Colonic mucosa (tissue), 4 donors: ENCODE measurements at regions not wholly inside any gene's neighbourhood (a gene's known extent, or its start where the extent isn't known, plus 50 kb on each side); places are given as distances from the start of the nearest gene placed in this dataset.

ENCODE experiments used
- DNase-seq: peaks from one replicate; pipeline ENCODE4 v3.0.0-alpha.2; 2020
- H3K27ac ChIP-seq: fragments of 200-600 bp; one replicate; pipeline ENCODE4 v1.8.0; 2021
- H3K27me3 ChIP-seq: fragments of 200-600 bp; one replicate; pipeline ENCODE4 v1.8.0; 2021
- H3K36me3 ChIP-seq: fragments of 200-600 bp; one replicate; pipeline ENCODE4 v1.8.0; 2021
- H3K4me1 ChIP-seq: fragments of 200-600 bp; one replicate; pipeline ENCODE4 v1.8.0; 2021; ENCODE audit warnings: mild to moderate bottlenecking
- H3K4me3 ChIP-seq: fragments of 200-600 bp; one replicate; pipeline ENCODE4 v1.8.0; 2021
- H3K9ac ChIP-seq, 2 donors: one replicate each; pipeline ENCODE4 v1.7.0; 2013; ENCODE audit warnings: control low read depth in 2 of 2, low read depth in 2 of 2, low read length in 2 of 2
- H3K9me3 ChIP-seq: fragments of 200-600 bp; one replicate; pipeline ENCODE4 v1.8.0; 2021
- CTCF ChIP-seq: fragments of 200-600 bp; IDR thresholded peaks from one replicate; pipeline ENCODE4 v1.8.0; 2022; ENCODE audit warnings: antibody characterized with exemption, mild to moderate bottlenecking
- intact Hi-C: fragments of 100-400 bp; cut with DNase I; formaldehyde crosslinking; loops from one replicate; pipeline ENCODE4 v1.14.1; 2022
- donor health status: healthy.
- donor health status: DM: no; HTN: no; CAD: no.
- donor health status: DM: no; HTN: no; CAD: no.

GRCh38 chr13:67964986-67965385, 734.9 kb upstream of the PCDH9 start:
- Histone ChIP-seq H3K4me3 (no peak overlapping the region), H3K4me1 (no peaks in the 10 kb centered on the region), H3K36me3 (no peaks in the 10 kb centered on the region), H3K27ac (no peak overlapping the region), H3K27me3 (no peaks in the 10 kb centered on the region), H3K9me3 (no peaks in the 10 kb centered on the region), H3K9ac (no peak overlapping the region)
- intact Hi-C loops: no loop called here
- no peak for TF ChIP-seq CTCF
- DNase-seq: no peak

GRCh38 chr13:67964091-67964490, 734.0 kb upstream of the PCDH9 start:
- H3K27ac ChIP-seq: no peak overlapping the region
- H3K9ac ChIP-seq: no peak overlapping the region
- intact Hi-C loops: no loop called here
- TF ChIP-seq CTCF: no peak
- H3K4me3 ChIP-seq: no peak overlapping the region
- no peaks in the 10 kb centered on the region for H3K36me3 ChIP-seq
- no peaks in the 10 kb centered on the region for H3K27me3 ChIP-seq
- H3K9me3 ChIP-seq: no peaks in the 10 kb centered on the region
- H3K4me1 ChIP-seq: no peaks in the 10 kb centered on the region
- DNase-seq: no peak

- Histone ChIP-seq H3K4me3 (no peak overlapping the region), H3K9me3 (no peaks in the 10 kb centered on the region), H3K36me3 (no peaks in the 10 kb centered on the region), H3K27me3 (no peaks in the 10 kb centered on the region), H3K27ac (no peak overlapping the region), H3K4me1 (no peaks in the 10 kb centered on the region), H3K9ac (no peak overlapping the region)
- intact Hi-C loops: no loop called here
- no peak for DNase-seq
- no peak for TF ChIP-seq CTCF
Observed at GRCh38 chr13:67961331-67961730, 731.2 kb upstream of the PCDH9 start.

- H3K9ac ChIP-seq: no peak overlapping the region
- no peaks in the 10 kb centered on the region for H3K9me3 ChIP-seq
- no peak for DNase-seq
- no peak overlapping the region for H3K27ac ChIP-seq
- H3K27me3 ChIP-seq: no peaks in the 10 kb centered on the region
- no peaks in the 10 kb centered on the region for H3K4me1 ChIP-seq
- H3K4me3 ChIP-seq: no peak overlapping the region
- intact Hi-C loops: no loop called here
- H3K36me3 ChIP-seq: no peaks in the 10 kb centered on the region
- no peak for TF ChIP-seq CTCF
Observed at GRCh38 chr13:67951431-67951830, 721.3 kb upstream of the PCDH9 start.

- H3K27me3 ChIP-seq: no peaks in the 10 kb centered on the region
- no peaks in the 10 kb centered on the region for H3K36me3 ChIP-seq
- no peaks in the 10 kb centered on the region for H3K4me1 ChIP-seq
- intact Hi-C loops: no loop called here
- DNase-seq: no peak
- no peak overlapping the region for H3K9ac ChIP-seq
- no peak overlapping the region for H3K4me3 ChIP-seq
- TF ChIP-seq CTCF: no peak
- H3K27ac ChIP-seq: no peak overlapping the region
- no peaks in the 10 kb centered on the region for H3K9me3 ChIP-seq
Observed at GRCh38 chr13:67950603-67951002, 720.5 kb upstream of the PCDH9 start.

GRCh38 chr13:67946131-67946530, 716.0 kb upstream of the PCDH9 start:
- DNase-seq: no peak
- no peak overlapping the region for H3K9ac ChIP-seq
- no peak overlapping the region for H3K27ac ChIP-seq
- intact Hi-C loops: no loop called here
- no peaks in the 10 kb centered on the region for H3K36me3 ChIP-seq
- TF ChIP-seq CTCF: no peak
- H3K9me3 ChIP-seq: no peaks in the 10 kb centered on the region
- no peak overlapping the region for H3K4me3 ChIP-seq
- no peaks in the 10 kb centered on the region for H3K4me1 ChIP-seq
- no peaks in the 10 kb centered on the region for H3K27me3 ChIP-seq
